Nephron progenitor cell (in vitro differentiated cells): ENCODE measurements at regions not wholly inside any gene's neighbourhood (a gene's known extent, or its start where the extent isn't known, plus 50 kb on each side); places are given as distances from the start of the nearest gene placed in this dataset.

Experiments
- DNase-seq: peaks from one replicate; pipeline ENCODE4 v3.0.0; 2021
- H3K27ac Mint-ChIP-seq: 2 replicates; pipeline ENCODE4 v1.8.0; 2021; ENCODE audit warnings: mild to moderate bottlenecking, moderate library complexity, mixed read lengths
- H3K27me3 Mint-ChIP-seq: 2 replicates; pipeline ENCODE4 v1.8.0; 2021; ENCODE audit warnings: mild to moderate bottlenecking, low read depth, mixed read lengths; ENCODE audit not compliant: poor library complexity
- H3K36me3 Mint-ChIP-seq: 2 replicates; pipeline ENCODE4 v1.8.0; 2021; ENCODE audit warnings: low read depth, mixed read lengths
- H3K4me1 Mint-ChIP-seq: 2 replicates; pipeline ENCODE4 v1.8.0; 2021; ENCODE audit warnings: mixed read lengths
- H3K4me3 Mint-ChIP-seq: 2 replicates; pipeline ENCODE4 v1.8.0; 2021; ENCODE audit warnings: mild to moderate bottlenecking, moderate library complexity, mixed read lengths
- H3K9me3 Mint-ChIP-seq: 2 replicates; pipeline ENCODE4 v1.8.0; 2021; ENCODE audit warnings: mild to moderate bottlenecking, moderate library complexity, mixed read lengths
- TF ChIP-seq, protein P1 (sequence below): fragments of 200-600 bp; sonication (generic); IDR thresholded peaks from 2 replicates; pipeline ENCODE4 v1.5.0; 2021; ENCODE audit warnings: antibody characterized with exemption

DNA sequence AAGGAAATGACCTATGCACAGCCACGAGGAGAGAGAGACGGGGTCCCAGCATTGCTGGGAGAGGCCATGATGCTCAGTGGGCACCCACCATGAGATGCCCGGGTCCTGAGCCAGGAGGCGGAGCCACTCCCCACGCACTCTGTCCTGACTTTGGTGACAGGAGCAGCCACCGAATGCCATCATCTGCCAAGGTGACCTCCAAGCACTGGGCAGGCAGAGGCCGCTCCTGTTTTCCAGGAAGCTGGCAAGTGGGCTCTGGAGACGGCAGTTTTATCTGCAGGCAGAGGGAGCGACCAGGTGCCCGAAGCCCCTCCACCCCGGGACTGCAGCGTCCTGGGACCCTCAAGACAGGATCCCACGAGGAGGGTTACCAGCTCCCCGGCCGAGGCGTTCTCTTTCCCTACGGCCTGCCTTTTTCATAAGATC is 453.9 kb downstream of the BRD1 start:
- Mint-ChIP-seq H3K36me3 (no peaks in the 10 kb centered on the region), H3K4me3 (no peak overlapping the region), H3K4me1 (peaks cover 14% of the 10 kb centered on the region), H3K27me3 (no peaks in the 10 kb centered on the region), H3K27ac (no peak overlapping the region), H3K9me3 (no peaks in the 10 kb centered on the region)
- TF ChIP-seq, protein P1, sequence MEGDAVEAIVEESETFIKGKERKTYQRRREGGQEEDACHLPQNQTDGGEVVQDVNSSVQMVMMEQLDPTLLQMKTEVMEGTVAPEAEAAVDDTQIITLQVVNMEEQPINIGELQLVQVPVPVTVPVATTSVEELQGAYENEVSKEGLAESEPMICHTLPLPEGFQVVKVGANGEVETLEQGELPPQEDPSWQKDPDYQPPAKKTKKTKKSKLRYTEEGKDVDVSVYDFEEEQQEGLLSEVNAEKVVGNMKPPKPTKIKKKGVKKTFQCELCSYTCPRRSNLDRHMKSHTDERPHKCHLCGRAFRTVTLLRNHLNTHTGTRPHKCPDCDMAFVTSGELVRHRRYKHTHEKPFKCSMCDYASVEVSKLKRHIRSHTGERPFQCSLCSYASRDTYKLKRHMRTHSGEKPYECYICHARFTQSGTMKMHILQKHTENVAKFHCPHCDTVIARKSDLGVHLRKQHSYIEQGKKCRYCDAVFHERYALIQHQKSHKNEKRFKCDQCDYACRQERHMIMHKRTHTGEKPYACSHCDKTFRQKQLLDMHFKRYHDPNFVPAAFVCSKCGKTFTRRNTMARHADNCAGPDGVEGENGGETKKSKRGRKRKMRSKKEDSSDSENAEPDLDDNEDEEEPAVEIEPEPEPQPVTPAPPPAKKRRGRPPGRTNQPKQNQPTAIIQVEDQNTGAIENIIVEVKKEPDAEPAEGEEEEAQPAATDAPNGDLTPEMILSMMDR, result no peak
- no peak for DNase-seq

DNA sequence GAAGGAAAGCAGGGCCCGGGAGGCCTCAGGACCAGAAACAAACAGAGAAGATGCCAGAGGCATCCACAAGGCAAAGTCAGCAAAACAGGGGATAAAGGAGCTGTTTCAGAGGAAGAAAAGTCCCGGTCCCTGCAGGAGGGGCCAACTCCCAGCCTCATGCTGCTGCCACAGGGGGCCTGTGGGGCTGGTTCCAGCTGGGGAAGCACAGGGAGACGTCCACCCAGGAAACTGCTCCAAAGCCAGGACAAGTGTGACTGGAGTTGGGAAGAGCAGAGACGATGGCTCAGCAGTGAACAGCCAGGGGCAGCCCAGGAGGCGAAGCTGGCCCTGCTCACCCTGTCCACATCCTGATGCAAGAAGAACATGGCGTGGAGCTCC is 454.4 kb downstream of the BRD1 start:
- Mint-ChIP-seq H3K27me3 (no peaks in the 10 kb centered on the region), H3K4me1 (peaks cover 14% of the 10 kb centered on the region), H3K4me3 (no peak overlapping the region), H3K27ac (no peak overlapping the region), H3K9me3 (no peaks in the 10 kb centered on the region), H3K36me3 (no peaks in the 10 kb centered on the region)
- TF ChIP-seq, protein P1, result no peak
- DNase-seq, result no peak

DNA sequence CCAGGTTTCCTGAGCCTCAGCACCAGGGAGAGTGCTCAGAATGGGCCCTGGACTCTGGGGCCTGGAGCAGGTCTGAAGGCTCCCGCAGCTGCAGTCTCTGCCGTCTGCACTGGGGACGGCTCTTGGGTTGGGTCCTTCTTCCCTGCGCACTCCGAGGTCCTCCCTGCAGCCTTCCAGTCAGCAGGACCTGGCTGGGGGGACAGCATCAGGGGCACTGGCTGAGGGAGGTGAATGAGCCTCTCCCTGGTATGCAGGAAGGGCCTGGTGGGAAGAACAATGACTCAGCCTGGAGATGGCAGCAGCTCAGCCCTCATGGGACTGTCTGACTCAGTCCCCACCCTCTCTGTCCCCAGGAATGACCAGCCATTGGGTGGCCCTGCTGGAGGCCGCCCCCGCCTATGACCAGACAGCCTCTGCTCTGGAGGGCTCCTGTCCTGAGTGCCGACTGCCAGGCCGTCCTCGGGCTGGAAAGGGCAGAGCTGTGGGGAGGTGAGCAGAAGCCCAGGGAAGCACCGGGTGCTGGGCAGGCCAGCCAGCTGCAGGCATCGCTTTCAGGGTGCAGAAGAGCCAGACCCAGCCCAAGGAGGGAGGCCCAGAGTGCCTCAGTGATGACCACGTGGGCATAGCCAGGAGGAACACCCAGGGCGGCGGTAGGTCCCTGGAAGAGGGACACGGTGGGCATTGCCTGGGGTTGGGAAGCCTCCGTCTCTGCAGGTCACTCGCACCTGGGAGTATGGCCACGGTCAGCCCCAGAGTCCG is 455.0 kb downstream of the BRD1 start:
- H3K27ac Mint-ChIP-seq, result no peak overlapping the region
- TF ChIP-seq, protein P1, result no peak
- no peak overlapping the region for H3K4me3 Mint-ChIP-seq
- H3K27me3 Mint-ChIP-seq, result no peaks in the 10 kb centered on the region
- no peaks in the 10 kb centered on the region for H3K36me3 Mint-ChIP-seq
- H3K9me3 Mint-ChIP-seq, result no peaks in the 10 kb centered on the region
- H3K4me1 Mint-ChIP-seq, result peaks cover 14% of the 10 kb centered on the region
- DNase-seq, result peak; percentile 26

DNA sequence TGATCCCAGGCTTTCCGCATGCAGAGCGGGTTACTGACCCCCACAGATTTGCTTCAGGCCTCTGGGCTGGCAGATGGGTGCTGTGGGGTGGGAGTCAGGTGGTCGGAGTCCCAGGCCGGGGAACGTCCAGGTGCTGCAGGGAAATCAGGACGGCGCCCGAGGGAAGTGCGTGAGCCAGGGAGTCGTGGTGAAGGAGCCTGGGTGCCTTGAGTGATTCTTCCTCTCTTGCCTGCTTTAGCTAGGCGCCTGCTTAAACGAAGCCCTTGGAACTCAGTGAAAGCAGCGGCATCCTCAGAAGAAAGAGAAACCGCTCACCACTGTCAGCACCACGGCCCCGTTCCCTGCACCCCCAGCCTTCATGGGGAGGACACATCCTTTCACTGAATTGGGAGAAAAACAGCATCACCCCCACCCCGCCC is 455.6 kb downstream of the BRD1 start:
- Mint-ChIP-seq H3K9me3 (no peaks in the 10 kb centered on the region), H3K4me1 (peaks cover 14% of the 10 kb centered on the region), H3K27me3 (peaks cover 2% of the 10 kb centered on the region), H3K36me3 (no peaks in the 10 kb centered on the region), H3K4me3 (no peak overlapping the region), H3K27ac (no peak overlapping the region)
- TF ChIP-seq, protein P1, result no peak
- no peak for DNase-seq

DNA sequence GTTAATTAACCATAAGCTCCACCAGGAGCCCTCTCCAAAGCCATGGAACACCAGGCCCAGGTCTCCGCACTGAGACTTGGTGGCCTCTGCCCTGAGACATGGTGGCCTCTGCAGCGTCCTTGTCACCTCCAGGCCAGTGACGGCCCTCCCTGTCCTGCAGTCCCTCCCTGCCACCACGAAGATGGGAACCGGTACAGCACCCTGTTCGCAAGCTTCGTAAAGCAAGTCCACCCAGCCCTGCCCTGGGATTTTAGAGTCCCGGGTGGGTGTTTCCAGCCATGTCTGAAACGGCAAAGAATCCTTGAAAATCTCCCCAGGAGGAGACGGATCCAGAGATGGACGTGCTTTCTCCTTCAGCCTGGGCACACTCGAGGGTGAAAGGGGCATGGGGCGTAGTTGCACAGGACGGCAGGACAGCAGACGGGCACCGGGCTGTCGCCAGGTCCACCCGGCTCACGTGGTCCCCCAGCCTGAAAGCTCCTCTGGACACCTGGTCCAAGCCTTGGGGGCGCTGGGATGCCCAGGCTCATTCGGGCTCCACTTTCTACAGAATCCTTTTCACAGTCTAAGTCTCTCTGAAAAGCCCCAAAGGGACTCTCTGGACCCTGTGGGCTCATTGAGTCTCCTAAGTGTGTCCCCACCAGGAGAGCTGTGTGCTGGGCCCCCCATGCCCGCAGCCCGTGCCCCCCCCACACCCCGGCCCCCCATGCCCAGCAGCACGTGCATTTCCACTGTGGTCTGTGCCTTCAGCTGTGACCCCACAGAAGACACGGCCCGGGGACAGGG is 456.2 kb downstream of the BRD1 start:
- TF ChIP-seq, protein P1, result no peak
- H3K27me3 Mint-ChIP-seq, result peaks cover 5% of the 10 kb centered on the region
- H3K4me3 Mint-ChIP-seq, result no peak overlapping the region
- no peak for DNase-seq
- H3K27ac Mint-ChIP-seq, result no peak overlapping the region
- H3K9me3 Mint-ChIP-seq, result no peaks in the 10 kb centered on the region
- H3K4me1 Mint-ChIP-seq, result peaks cover 14% of the 10 kb centered on the region
- H3K36me3 Mint-ChIP-seq, result no peaks in the 10 kb centered on the region
